ENCODE measurements at regions not wholly inside any gene's neighbourhood (a gene's known extent, or its start where the extent isn't known, plus 50 kb on each side); places are given as distances from the start of the nearest gene placed in this dataset.
"Not testable (repeated sequence)": the region's sequence is repeated elsewhere in the genome, so short reads cannot be mapped to it uniquely, and the experiment has no call there.

DNA sequence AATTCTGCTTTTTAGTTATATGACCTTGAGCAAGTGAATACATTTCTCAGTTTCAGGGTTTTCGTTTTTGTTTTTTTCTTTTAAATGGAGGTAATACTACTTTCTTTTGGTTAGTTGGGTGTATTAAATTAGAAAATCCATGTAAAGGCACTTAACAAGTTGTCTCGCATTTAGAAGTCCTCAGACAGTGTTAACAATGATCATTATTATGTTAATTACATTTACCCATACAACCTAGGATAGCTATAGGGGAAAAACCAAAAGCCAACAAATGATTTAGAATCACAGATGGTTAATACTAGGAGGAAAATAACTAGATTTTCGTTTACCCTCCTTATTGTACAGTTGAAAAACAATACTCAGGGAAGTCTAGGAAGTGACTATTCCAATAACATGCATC is 972.2 kb upstream of the WWC1 start:
- DNase-seq = no peak

DNA sequence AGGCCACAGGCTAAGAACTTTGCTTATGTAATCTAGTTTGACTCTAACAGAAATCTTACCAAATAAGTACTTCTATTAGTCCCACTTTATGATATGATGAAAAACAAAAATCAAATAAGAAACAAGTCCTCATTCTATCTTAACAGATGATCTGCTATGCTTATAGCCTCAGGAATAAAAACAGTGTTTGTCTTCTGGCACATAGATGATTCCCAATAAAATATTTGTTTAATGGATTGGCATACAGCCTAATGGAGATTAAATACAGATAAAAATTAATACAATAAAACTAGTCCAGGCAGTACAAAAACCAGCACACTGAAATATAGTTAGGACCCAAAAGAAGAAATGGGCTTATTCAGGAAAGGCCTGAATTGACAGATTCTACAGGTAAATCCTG is 971.4 kb upstream of the WWC1 start:
- no peak for DNase-seq

DNA sequence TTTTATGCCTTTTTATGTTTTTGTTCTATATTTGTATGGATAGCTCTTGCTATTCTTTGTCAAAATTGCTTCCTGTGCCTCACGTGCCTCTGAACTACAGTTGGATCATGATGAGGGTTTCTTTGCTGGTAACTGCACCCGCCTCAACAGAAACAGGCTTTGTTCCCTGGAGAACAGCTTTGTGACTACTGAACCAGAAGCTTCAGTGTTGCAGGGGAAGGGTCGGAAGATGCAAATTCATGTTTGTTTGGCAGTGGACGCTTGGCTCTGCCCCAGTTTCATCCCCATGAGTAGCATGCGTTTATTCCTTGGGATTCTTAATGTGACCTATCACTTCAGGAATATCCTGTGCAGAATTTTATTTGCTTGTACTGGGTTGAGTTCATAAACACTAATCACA is 959.1 kb upstream of the WWC1 start:
- DNase-seq = no peak

DNA sequence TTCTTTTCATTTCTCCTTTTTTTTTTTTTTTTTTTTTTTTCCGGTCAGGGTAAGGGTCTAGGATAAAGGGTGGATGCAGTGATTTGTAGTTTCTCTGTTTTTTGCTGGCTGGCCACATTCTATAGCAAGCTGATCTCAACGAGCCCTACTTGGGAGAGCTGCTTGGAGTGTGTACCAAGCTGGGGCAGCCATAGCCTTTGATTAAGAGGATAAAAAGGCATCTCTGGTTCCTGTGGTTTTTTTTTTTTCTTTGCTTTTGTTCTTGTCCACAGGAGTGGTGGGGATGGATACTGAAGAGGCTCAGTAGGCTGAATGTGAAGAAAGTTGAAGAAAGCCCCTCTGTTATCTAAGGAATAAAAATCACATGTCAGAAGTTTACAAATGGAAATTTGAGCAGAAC is 955.3 kb upstream of the WWC1 start:
- DNase-seq = no peak

DNA sequence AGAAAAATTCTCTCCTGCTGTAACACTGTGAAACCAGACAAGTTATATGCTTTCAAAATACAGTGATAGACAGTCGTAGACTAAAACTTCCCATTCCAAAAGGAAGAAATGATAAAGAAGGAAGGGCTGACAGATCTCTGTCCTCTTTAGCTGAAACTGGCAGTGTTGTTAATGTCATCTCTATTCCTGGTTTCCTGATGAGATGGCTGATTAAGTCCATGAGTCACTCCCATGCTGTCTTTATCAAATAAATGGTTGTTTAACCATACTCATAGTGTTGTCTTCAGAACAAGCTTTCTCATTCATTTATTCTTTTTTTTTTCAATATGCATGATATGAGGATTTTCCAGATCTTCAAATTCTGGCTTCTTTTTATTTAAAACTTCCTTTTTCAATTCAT is 952.2 kb upstream of the WWC1 start:
- DNase-seq = peak; percentile 1

DNA sequence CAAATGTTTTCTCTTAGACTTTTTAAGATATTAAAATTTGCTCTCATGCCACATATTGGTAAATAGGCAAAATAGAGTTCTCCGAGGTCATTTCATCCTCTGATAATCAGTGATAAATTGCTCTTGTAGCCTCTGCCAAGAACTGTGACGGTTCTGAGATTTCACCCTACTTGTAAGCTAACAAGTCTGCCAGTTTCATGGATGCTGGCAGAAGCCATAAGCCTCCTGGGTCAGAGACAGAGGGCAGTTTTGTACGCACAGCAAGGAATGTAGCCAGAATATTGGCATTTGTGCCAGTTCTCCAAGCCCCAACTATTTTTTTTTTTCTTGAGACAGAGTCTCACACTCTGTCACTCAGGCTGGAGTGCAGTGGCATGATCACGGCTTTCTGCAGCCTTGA is 945.0 kb upstream of the WWC1 start:
- no peak for DNase-seq

DNA sequence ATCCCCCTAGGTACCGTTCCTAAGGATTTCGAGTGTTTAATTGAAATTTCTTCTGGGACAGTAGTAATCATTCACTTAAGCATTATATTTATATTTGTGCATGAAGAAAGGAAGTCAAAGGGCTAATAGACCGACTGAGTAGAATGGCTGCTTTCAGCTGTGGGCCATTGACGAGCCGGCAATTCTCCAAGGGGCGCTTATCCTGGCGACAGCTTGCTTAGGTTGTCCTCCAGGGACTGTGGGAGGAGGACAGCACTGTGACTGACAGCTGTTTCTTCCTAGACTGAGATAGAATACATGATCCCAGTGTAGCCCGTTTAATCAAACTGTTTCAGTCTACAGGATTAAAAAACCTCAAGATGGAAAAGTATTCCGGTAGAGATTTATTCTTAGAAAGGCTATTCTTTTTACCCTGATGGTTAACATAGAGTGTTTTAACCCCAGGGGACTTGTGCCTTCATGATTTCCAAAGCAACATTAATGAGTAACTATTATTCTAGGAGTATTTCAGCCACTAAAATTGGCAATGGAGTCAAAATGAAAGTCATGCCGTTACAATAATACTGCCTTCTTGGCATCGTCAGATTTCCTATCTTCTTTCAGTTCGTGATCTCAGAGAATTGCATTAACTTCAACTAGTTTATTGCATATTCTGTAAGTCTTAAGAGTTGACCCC is 943.1 kb upstream of the WWC1 start:
- DNase-seq = no peak

DNA sequence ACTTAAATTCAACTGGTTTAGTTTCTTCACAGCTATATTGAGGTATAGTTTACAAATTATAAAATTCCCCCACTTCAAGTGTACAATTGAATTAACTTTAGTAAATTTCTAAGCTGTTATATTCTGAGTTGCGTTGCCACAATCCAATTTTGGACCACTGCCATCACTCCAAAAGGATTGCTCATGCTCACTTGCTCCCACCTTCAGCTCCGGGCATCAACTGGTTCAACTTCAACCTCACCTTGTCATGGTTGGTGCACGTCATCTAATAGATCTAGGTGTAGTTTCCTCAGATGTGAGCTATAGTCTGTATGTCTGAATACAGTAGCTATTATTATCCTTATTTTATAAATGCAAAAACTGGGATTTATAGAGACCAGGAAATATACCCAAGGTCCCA is 942.5 kb upstream of the WWC1 start:
- no peak for DNase-seq

DNA sequence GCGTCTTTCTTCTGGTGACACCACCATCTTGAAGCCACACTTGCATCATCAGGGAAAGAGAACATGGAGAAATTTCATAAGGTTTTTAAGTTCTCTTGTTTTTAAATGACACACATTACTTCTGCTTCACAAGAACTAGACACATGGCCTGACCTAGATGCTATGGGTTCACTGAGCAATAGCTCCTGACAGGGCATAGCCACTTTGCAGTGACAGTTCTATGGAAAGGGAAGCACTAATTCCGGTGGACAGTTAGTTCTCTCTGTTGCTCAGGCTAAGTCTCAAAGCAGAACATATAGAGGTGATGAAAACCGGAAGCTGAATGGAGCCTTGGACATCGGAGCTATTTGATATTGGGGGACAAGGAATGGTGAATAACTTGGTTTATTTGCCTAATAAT is 940.1 kb upstream of the WWC1 start:
- no peak for DNase-seq

DNA sequence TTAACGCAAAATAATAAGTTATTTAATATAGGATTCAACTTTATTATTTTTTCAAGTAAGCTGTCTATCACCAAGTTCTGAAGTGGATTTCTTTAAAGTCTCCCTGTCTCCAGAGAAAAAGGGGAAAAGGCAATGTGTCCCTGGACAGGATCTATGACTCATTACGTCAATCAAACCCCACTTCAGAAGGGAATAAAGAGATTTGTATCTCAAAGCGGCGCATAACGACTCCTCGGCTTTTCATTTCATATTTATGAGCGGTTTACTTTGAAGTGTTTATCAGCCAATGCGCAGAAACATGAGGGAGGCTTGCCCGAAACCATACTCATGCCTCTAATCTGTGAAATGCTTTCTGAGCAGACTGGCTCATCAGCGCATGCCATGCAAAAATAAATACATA is 938.6 kb upstream of the WWC1 start:
- peak; percentile 2 for DNase-seq

DNA sequence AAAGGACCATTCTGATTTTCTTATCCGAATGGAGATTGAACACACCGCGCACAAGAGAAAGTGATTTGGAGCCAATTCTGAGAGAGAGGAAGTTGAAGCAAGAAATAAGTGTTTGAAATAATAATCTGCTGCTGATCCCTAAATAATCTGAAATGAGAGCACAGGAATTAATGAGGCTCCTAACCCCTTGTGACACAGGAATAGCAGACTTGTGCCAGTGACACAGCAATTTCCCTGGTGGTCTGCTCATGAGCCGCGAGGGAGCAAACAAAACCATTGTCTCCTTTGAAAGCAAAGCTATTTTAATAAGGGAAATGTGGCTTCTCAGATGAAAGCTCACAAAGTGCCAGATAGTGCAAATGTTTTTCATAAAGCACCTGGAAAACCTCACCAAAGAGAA is 936.1 kb upstream of the WWC1 start:
- DNase-seq = no peak

DNA sequence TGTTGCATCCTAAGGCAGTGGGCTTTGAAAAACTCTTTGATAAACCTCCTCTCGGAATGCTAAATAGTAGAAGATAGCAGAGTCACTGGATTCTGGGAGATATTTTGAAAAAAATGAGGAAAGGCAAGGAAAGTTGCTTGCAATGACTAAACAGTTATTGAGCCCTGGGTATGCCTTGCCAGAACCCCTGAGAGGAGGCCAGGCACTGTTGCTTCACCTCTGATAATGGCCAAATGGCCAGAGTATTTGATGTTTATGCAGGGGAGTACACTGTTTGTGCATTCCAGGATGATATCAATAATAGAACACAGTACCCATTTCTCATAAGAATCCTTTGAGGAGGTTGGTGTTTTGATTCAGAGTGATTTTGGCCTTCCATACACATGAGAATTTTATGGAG is 935.1 kb upstream of the WWC1 start:
- no peak for DNase-seq

DNA sequence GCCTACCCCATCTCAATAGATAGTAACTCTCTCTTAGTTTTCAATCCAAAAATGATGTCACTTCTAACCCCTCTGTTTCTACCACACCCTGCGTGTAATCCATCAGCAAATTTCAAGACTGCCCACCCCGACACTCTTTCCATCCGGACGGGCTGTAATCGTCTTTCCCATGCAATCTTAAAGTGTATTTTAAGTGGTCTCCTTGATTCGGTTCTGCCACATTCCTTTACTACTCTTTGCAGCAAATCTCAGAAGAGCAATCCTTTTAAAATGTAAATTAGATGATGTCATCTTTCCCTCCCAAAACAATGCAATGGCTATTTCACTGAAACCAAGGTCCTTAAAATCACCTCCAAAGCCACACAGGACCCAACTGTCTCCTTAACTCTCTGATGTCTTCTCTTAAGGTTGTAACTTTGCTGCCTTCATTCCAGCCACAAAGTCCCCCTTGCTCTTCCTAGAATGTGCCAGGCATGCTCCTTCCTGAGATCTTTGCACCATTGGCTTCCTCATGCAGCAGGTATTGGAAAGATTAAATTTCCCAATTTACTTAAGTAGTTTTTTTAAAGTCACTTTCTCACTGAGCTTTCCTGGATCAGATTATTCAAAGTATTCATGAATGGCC is 932.5 kb upstream of the WWC1 start:
- no peak for DNase-seq

DNA sequence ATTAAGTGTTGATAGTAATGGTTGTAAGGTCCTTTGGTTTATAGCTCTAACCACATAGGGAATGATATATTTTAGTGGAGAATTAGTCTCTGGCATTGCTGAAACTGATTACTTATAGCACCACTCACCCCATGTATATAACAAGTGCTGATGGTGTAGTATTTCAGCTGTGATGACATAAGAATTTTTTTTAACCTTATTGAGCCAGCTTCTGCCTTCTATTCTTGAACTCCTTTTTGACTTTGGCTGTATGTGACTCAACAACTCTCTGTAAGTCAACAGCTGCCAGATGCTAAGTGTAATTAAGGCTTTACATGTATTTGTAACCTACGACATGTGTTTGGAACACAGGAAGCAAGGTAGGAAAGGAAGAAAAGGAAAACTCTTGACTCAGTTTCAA is 929.6 kb upstream of the WWC1 start:
- DNase-seq = peak; percentile 28

DNA sequence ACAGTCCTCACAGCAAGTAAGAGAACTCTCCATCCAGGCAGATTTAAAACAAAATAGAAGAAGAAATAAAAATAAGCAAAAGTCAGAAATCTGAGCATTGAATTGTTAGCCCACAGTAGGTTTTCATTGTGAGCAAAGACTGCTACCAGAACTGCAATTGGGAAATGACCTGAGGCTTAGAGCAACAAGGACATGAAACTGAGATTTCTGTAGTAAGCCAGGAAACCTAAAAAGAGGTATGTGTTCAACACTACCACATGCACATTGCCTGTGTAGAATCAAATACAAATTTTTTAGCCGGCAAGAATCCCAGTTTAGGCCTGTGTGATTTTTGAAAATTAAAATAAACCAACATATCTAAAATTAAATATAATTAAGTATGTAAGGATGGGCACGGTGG is 928.4 kb upstream of the WWC1 start:
- no peak for DNase-seq

DNA sequence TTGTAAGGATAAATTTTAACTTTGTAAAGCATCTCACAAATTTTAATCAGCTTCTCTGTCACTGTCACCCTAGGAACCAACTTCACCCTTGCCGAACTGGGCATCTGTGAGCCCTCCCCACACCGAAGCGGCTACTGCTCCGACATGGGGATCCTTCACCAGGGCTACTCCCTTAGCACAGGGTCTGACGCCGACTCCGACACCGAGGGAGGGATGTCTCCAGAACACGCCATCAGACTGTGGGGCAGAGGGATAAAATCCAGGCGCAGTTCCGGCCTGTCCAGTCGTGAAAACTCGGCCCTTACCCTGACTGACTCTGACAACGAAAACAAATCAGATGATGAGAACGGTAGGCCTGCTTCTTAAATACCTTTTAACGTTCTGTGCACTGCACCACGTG is 916.3 kb upstream of the WWC1 start:
- no peak for DNase-seq

DNA sequence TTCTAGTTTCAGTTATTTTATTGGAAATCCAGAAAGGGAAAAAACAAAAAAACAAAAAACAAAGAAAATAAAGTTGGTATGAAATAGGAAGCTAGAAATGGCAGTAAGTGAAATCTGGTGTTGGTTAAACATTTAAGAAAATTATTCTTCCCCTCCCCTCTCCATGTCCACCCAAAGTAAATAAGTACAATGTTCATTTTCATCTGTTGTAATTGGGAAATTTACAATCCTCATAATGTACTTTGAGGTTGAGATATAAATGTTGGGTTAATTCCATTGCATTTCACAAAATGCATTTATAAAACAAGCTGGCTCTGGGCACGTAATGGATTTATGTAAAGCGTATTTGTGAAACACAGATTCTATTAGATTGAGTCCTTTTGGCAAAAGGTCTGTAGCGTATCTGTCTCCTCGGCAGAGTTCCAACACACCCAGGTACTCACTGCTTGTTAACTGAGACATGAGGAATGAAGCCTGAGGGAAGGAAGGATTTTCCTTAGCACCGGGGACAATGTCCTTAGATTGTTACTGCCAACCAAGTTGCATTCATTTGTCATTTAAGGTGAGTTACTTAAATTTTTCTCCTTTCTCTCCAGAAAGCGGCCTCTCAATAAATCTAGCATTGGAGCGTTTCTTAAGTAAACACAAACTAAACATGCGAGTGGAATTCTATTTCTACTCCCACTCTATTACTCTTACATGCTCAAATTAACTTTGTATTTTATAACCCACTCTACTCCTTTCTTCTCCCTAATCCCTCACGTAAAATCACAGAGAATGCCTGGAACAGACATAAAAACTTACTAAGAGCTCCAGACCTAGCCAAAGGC is 912.3 kb upstream of the WWC1 start:
- no peak for DNase-seq

DNA sequence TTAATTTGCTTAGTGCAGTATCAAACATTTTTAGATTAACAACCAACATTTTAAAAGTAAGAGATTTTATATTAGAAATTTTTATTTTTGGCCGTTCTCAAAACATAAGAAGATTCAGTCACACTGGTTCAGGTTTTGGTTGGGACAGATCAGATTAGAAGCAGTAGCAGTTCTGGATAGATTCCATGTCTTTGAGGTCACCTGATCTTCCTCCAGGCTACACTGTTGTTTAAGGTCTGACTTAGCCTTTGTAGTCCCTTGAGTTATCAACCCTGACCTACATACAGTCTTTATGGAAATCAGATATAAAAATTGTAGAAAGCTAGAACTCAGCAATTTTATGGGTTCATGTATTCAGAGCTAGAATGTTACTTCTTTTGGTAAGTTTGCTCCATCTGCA is 910.0 kb upstream of the WWC1 start:
- DNase-seq = no peak

DNA sequence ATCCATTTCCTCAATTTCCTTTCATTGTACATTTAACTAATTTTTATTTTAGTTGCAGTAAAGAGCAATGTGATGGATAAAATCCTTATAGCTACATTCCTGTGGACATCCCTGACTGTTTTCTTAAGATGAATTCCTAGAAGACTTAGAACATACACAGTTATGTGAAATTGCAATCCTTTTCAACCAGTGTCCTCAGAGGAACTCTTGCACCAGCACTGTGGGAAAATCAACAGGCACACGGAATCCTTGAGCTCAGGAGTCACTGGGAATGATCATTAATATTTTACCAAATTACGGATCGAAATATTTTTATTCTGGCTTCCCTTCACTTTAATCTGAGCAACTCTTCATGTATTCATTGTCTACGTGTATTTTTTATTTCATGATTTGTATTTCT is 901.9 kb upstream of the WWC1 start:
- DNase-seq = peak; percentile 76

DNA sequence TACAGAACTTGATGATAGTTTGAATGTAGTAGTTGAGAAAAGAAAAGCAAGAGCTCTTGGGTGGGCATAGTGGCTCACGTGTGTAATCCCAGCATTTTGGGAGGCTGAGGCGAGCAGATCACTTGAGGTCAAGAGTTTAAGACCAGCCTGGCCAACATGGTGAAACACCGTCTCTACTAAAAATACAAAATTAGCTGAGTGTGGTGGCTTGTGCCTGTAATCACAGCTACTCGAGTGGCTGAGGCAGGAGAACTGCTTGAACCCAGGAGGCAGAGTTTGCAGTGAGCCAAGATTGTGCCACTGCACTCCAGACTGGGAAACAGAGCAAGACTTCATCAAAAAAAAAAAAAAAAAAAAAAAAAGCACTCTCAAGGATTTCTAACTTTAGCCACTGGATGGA is 900.2 kb upstream of the WWC1 start:
- DNase-seq = not testable (repeated sequence)

DNA sequence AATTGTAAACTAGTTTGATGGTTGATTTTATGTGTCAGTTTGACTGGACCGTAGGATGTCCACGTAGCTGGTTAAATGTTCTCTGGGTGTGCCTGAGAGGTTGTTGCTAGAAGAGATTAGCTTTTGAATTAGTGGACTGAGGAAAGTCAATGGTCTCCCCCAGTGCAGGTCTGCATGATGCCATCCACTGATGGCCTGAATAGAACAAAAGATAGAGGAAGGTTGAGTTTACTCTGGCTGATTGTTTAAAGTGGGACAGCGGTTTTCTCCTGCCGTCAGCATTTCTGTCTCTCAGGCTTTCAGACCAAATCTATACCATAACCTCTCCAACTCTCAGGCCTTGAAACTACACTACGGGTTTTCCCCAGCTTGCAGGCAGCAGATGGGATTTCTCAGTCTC is 899.2 kb upstream of the WWC1 start:
- DNase-seq = no peak

DNA sequence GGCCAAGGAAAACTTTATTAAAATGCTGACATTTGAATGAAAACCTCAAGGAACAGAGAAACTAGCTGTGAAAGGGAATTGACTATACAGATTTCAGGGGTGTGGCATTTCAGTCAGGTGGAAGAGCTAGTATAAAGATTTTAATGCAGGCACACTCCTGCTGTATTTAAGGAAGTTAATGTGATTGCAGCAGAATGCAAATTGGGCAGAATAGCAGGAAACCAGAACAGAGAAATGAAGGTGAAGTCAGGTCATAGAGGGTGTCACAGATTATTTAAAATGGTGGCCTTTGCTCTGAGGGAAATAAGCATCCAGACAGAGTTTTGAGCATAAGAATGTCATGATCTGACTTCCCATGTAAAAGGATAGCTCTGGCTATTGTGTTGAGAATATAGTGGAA is 898.1 kb upstream of the WWC1 start:
- DNase-seq = no peak

DNA sequence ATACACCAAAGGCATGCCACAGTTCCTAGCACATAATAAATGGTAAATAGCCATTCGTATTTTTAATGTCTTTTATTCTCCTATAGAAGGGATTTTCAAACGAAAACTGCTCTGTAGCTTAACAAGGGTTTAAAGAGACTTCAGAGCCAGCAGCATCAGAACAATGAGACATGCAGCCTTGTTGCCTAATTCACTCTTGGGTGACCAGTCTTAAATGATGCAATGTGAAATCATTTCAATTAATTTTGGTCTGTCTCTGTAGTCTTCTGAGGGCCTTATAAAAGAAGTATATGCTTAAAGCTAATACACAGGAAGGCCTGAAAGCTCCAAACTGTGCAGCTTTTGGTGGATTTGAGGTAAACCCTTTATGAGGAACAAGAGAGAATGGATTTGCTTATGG is 888.8 kb upstream of the WWC1 start:
- DNase-seq = peak; percentile 61

DNA sequence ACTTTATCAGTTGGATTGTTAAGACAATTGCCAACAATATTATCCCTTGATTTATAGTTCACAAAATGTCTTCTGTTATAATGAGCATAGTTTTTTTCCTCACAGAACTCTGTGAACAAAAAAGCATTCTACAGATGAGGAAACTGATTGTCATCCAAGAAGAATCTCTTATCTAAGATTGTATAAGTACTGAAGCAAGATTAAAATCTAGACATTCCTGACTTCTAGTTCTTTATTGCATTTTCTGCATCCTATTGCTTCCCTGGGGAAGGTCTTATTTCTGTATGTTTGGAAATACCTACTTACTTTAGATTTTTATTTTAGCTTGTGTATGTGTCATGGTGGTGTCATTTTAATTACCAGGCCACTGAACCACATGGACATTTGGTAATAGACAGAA is 884.9 kb upstream of the WWC1 start:
- peak; percentile 36 for DNase-seq

Data from fibroblast of skin of abdomen (primary cell).